Activated CD4-positive, alpha-beta memory T cell treated with anti-CD3 and anti-CD28 coated beads, Interleukin-2, amount 10 ng/mL, durations not matched to agents 7 days and 5 days (primary cell): ENCODE measurements at regions not wholly inside any gene's neighbourhood (a gene's known extent, or its start where the extent isn't known, plus 50 kb on each side); places are given as distances from the start of the nearest gene placed in this dataset.

Experiments
- CTCF ChIA-PET: fragments of 350-600 bp; sonication (Branson Sonifier 250); formaldehyde crosslinking; loops from one replicate; lab custom pipeline; 2021; ENCODE audit warnings: antibody characterized with exemption, inconsistent platforms; lab: Charles Lee
- POLR2A ChIA-PET: fragments of 350-600 bp; sonication (Branson Sonifier 250); formaldehyde crosslinking; loops from one replicate; lab custom pipeline; 2021; ENCODE audit warnings: antibody characterized with exemption; lab: Charles Lee
- DNase-seq: peaks from one replicate; pipeline ENCODE4 v3.0.0-alpha.2; 2020
- H3K27ac Mint-ChIP-seq: one replicate; pipeline ENCODE4 v1.8.0; 2021; ENCODE audit warnings: mild to moderate bottlenecking, mixed read lengths
- H3K27me3 Mint-ChIP-seq: one replicate; pipeline ENCODE4 v1.8.0; 2021; ENCODE audit warnings: mixed read lengths
- H3K36me3 Mint-ChIP-seq: one replicate; pipeline ENCODE4 v1.8.0; 2021; ENCODE audit warnings: low read depth, mixed read lengths
- H3K4me1 Mint-ChIP-seq: one replicate; pipeline ENCODE4 v1.8.0; 2021; ENCODE audit warnings: mixed read lengths
- H3K4me3 Mint-ChIP-seq: one replicate; pipeline ENCODE4 v1.8.0; 2021; ENCODE audit warnings: mild to moderate bottlenecking, mixed read lengths
- H3K9me3 Mint-ChIP-seq: one replicate; pipeline ENCODE4 v1.8.0; 2021; ENCODE audit warnings: mixed read lengths

DNA sequence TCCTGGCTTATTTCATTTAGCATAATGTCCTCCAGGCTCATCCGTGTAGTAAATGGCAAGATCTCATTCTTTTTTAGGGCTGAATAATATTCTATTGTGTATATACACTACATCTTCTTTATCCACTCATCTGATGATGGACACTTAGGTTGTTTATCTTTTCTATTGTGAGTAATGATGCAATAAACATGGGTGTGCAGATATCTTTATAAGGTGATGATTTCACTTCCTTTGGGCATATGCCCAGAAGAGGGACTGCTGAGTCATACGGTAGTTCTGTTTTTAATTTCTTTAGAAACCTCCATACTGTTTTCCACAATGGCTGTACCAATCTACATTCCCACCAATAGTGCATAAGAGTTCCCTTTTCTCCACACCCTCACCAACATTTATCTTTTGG lies 317.6 kb upstream of the CNKSR2 start:
- no peaks in the 10 kb centered on the region for H3K27me3 Mint-ChIP-seq
- POLR2A ChIA-PET = no interaction called here
- CTCF ChIA-PET = no interaction called here
- DNase-seq = no peak
- H3K4me3 Mint-ChIP-seq = no peak overlapping the region
- no peaks in the 10 kb centered on the region for H3K36me3 Mint-ChIP-seq
- H3K4me1 Mint-ChIP-seq = no peaks in the 10 kb centered on the region
- H3K9me3 Mint-ChIP-seq = no peaks in the 10 kb centered on the region
- H3K27ac Mint-ChIP-seq = no peak overlapping the region

- no peak for DNase-seq
- ChIA-PET CTCF (no interaction called here), POLR2A (no interaction called here)
- Mint-ChIP-seq H3K9me3 (no peaks in the 10 kb centered on the region), H3K4me1 (no peaks in the 10 kb centered on the region), H3K27ac (no peak overlapping the region), H3K4me3 (no peak overlapping the region), H3K27me3 (no peaks in the 10 kb centered on the region), H3K36me3 (no peaks in the 10 kb centered on the region)
These were observed 327.2 kb upstream of the CNKSR2 start for GRCh38 chrX:21047034-21047455.

GRCh38 chrX:21014326-21014725 lies 359.9 kb upstream of the CNKSR2 start:
- DNase-seq = no peak
- Mint-ChIP-seq H3K4me1 (no peaks in the 10 kb centered on the region), H3K36me3 (no peaks in the 10 kb centered on the region), H3K27me3 (no peaks in the 10 kb centered on the region), H3K4me3 (no peak overlapping the region), H3K27ac (no peak overlapping the region), H3K9me3 (peaks cover 3% of the 10 kb centered on the region)
- CTCF ChIA-PET = no interaction called here
- POLR2A ChIA-PET = no interaction called here

- Mint-ChIP-seq H3K9me3 (no peaks in the 10 kb centered on the region), H3K36me3 (no peaks in the 10 kb centered on the region), H3K4me3 (no peak overlapping the region), H3K27ac (no peak overlapping the region), H3K27me3 (no peaks in the 10 kb centered on the region), H3K4me1 (no peaks in the 10 kb centered on the region)
- POLR2A ChIA-PET = no interaction called here
- CTCF ChIA-PET = no interaction called here
- no peak for DNase-seq
These were observed 369.4 kb upstream of the CNKSR2 start for GRCh38 chrX:21004835-21005234.

DNA sequence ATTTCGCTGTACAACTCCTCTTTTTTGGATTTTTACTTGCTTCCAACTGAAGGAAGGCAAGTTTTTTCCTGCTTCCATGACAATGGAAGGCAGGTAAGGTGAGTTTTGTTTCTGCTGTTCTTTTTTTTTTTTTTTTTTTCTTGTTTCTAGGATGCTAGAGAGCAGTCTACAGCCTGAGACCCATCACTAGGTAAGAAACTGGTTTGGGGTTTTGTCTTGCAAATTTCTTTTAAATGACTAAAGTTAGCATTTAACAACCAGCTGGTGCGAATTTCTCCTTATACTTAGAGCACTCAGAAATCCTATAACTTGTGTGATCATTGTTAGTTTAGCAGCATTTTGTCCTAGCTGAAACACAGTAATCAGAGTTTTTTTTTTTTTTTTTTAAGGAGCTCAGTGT lies 378.4 kb upstream of the CNKSR2 start:
- H3K27me3 Mint-ChIP-seq = no peaks in the 10 kb centered on the region
- no peak overlapping the region for H3K27ac Mint-ChIP-seq
- CTCF ChIA-PET = no interaction called here
- H3K36me3 Mint-ChIP-seq = no peaks in the 10 kb centered on the region
- no peaks in the 10 kb centered on the region for H3K4me1 Mint-ChIP-seq
- no peak overlapping the region for H3K4me3 Mint-ChIP-seq
- POLR2A ChIA-PET = no interaction called here
- H3K9me3 Mint-ChIP-seq = no peaks in the 10 kb centered on the region
- DNase-seq = no peak

- CTCF ChIA-PET = no interaction called here
- Mint-ChIP-seq H3K4me3 (no peak overlapping the region), H3K27me3 (no peaks in the 10 kb centered on the region), H3K27ac (no peak overlapping the region), H3K4me1 (no peaks in the 10 kb centered on the region), H3K9me3 (no peaks in the 10 kb centered on the region), H3K36me3 (no peaks in the 10 kb centered on the region)
- POLR2A ChIA-PET = no interaction called here
- no peak for DNase-seq
These were observed 384.9 kb upstream of the CNKSR2 start for GRCh38 chrX:20989361-20989760.

GRCh38 chrX:20988804-20989203 lies 385.4 kb upstream of the CNKSR2 start:
- DNase-seq = no peak
- H3K27ac Mint-ChIP-seq = no peak overlapping the region
- H3K4me3 Mint-ChIP-seq = no peak overlapping the region
- no peaks in the 10 kb centered on the region for H3K4me1 Mint-ChIP-seq
- H3K27me3 Mint-ChIP-seq = no peaks in the 10 kb centered on the region
- H3K36me3 Mint-ChIP-seq = no peaks in the 10 kb centered on the region
- ChIA-PET POLR2A (no interaction called here), CTCF (no interaction called here)
- H3K9me3 Mint-ChIP-seq = no peaks in the 10 kb centered on the region

DNA sequence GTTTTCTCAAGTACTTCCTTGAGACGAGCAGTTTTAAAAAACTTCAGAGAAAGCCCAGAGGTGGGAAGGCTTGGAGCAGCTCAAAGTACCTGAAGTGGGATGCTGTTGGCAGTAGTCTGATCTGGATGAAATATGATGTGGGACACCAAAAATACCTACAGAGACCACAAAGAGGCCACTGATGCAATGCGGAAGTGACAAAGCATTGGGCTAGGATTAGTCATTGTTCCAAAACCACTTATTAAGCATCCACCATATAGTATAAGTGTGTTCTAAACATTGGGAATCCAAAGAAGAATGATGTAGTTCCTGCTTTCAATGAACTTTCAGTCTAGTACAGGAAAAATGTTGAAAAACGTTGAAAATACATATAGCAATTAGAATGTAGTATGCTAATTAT lies 386.1 kb upstream of the CNKSR2 start:
- POLR2A ChIA-PET = no interaction called here
- DNase-seq = no peak
- H3K9me3 Mint-ChIP-seq = no peaks in the 10 kb centered on the region
- H3K27me3 Mint-ChIP-seq = no peaks in the 10 kb centered on the region
- H3K4me1 Mint-ChIP-seq = no peaks in the 10 kb centered on the region
- no peaks in the 10 kb centered on the region for H3K36me3 Mint-ChIP-seq
- CTCF ChIA-PET = no interaction called here
- H3K27ac Mint-ChIP-seq = no peak overlapping the region
- no peak overlapping the region for H3K4me3 Mint-ChIP-seq

GRCh38 chrX:20980426-20980825 lies 393.8 kb upstream of the CNKSR2 start:
- H3K27ac Mint-ChIP-seq = no peak overlapping the region
- ChIA-PET CTCF (no interaction called here), POLR2A (no interaction called here)
- no peaks in the 10 kb centered on the region for H3K27me3 Mint-ChIP-seq
- no peaks in the 10 kb centered on the region for H3K36me3 Mint-ChIP-seq
- no peak overlapping the region for H3K4me3 Mint-ChIP-seq
- no peaks in the 10 kb centered on the region for H3K9me3 Mint-ChIP-seq
- no peaks in the 10 kb centered on the region for H3K4me1 Mint-ChIP-seq
- DNase-seq = no peak

DNA sequence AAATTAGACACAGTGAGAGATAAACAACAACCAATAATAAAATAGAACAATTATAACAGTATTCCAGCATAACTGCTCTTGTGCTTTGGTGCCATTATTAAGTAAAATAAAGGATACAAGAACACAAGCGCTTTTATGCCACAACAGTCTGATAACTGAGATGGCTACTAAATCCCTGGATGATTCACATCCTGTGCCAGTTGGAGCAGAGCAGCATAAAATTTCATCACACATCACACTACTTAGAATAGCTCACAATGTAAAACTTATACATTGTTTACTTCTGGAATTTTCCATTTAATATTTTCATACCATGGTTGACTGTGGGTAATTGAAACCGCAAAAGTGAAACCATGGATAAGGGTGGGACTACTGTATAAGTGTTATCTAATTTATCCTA lies 399.9 kb upstream of the CNKSR2 start:
- H3K4me3 Mint-ChIP-seq = no peak overlapping the region
- no peaks in the 10 kb centered on the region for H3K4me1 Mint-ChIP-seq
- H3K9me3 Mint-ChIP-seq = no peaks in the 10 kb centered on the region
- POLR2A ChIA-PET = no interaction called here
- H3K27ac Mint-ChIP-seq = no peak overlapping the region
- no peaks in the 10 kb centered on the region for H3K27me3 Mint-ChIP-seq
- CTCF ChIA-PET = no interaction called here
- DNase-seq = no peak
- H3K36me3 Mint-ChIP-seq = no peaks in the 10 kb centered on the region

- POLR2A ChIA-PET = no interaction called here
- H3K9me3 Mint-ChIP-seq = no peaks in the 10 kb centered on the region
- CTCF ChIA-PET = no interaction called here
- H3K4me3 Mint-ChIP-seq = no peak overlapping the region
- H3K27me3 Mint-ChIP-seq = no peaks in the 10 kb centered on the region
- no peak for DNase-seq
- no peak overlapping the region for H3K27ac Mint-ChIP-seq
- no peaks in the 10 kb centered on the region for H3K4me1 Mint-ChIP-seq
- H3K36me3 Mint-ChIP-seq = no peaks in the 10 kb centered on the region
These were observed 401.2 kb upstream of the CNKSR2 start for GRCh38 chrX:20973038-20973437.

GRCh38 chrX:20971250-20971649 lies 403.0 kb upstream of the CNKSR2 start:
- no peaks in the 10 kb centered on the region for H3K9me3 Mint-ChIP-seq
- ChIA-PET POLR2A (no interaction called here), CTCF (no interaction called here)
- no peak for DNase-seq
- H3K4me1 Mint-ChIP-seq = no peaks in the 10 kb centered on the region
- no peaks in the 10 kb centered on the region for H3K27me3 Mint-ChIP-seq
- H3K27ac Mint-ChIP-seq = no peak overlapping the region
- H3K4me3 Mint-ChIP-seq = no peak overlapping the region
- no peaks in the 10 kb centered on the region for H3K36me3 Mint-ChIP-seq

DNA sequence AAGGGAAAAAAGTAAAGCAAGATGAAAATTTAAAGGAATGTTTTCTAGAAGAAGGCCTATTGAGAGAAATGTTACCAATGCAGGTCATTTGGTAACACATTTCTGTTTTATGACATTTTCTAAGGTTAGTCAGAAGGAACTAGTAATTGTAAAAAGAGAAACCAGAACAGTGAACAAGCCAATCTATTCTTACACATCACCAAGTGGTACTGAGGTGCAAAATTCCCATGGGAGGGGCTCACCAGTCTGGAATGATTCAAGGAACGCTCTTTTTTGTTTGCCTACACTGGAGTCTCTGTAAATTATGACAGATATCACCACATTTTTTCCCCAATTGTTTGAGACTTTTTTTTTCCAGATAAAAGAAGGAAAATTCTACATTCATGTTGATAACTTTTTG lies 404.7 kb upstream of the CNKSR2 start:
- H3K36me3 Mint-ChIP-seq = no peaks in the 10 kb centered on the region
- no peaks in the 10 kb centered on the region for H3K9me3 Mint-ChIP-seq
- CTCF ChIA-PET = no interaction called here
- DNase-seq = no peak
- no peaks in the 10 kb centered on the region for H3K27me3 Mint-ChIP-seq
- no peaks in the 10 kb centered on the region for H3K4me1 Mint-ChIP-seq
- no peak overlapping the region for H3K4me3 Mint-ChIP-seq
- H3K27ac Mint-ChIP-seq = no peak overlapping the region
- POLR2A ChIA-PET = no interaction called here

GRCh38 chrX:20968996-20969395 lies 405.2 kb upstream of the CNKSR2 start:
- no peak overlapping the region for H3K4me3 Mint-ChIP-seq
- DNase-seq = no peak
- no peaks in the 10 kb centered on the region for H3K4me1 Mint-ChIP-seq
- ChIA-PET CTCF (no interaction called here), POLR2A (no interaction called here)
- H3K27ac Mint-ChIP-seq = no peak overlapping the region
- no peaks in the 10 kb centered on the region for H3K36me3 Mint-ChIP-seq
- H3K9me3 Mint-ChIP-seq = no peaks in the 10 kb centered on the region
- no peaks in the 10 kb centered on the region for H3K27me3 Mint-ChIP-seq

GRCh38 chrX:20967725-20968124 lies 406.5 kb upstream of the CNKSR2 start:
- Mint-ChIP-seq H3K27me3 (no peaks in the 10 kb centered on the region), H3K27ac (no peak overlapping the region), H3K4me1 (no peaks in the 10 kb centered on the region), H3K36me3 (no peaks in the 10 kb centered on the region), H3K4me3 (no peak overlapping the region), H3K9me3 (no peaks in the 10 kb centered on the region)
- no peak for DNase-seq
- CTCF ChIA-PET = no interaction called here
- POLR2A ChIA-PET = no interaction called here
